ENCODE measurements at regions not wholly inside any gene's neighbourhood (a gene's known extent, or its start where the extent isn't known, plus 50 kb on each side); places are given as distances from the start of the nearest gene placed in this dataset.

DNA sequence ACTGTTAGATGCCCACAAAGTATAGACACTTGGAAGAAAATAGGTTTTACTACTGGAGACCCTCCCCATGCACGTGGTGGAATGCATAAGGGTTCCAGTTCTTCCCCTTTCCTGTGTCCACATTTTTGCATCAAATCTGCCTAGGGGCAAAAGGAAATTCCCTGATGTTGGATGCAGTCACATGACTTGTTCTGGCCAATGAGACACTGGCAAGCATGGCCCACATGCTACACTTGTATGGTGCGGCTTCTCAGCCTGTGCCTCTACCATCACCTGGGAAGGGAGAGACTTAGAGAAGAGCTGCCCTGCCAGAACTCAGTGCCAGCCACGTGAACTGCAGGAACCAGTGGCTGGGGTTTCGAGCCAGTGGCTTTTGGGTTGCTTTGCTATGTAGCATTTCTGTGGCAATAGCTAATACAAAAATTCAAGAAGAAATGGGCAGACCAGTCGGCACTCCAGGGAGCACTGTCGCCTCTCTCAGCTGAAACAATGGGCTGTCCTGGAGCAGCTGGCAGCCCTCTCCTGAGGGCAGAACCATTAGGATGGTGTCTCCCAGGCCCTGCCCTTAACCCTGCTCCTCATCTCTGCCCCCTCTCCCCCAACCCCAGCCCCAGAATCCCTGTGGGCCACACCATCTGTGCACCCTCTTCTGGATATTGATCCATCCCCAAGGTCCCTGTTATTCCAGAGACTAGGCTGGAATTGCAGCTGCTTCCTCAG, 634.0 kb downstream of the UQCRFS1 start:
- TF ChIP-seq POLR2A (IDR thresholded peaks at IDR 0.05; ENCODE audit: extremely low read depth, insufficient read length): no peak
- TF ChIP-seq, protein P1, sequence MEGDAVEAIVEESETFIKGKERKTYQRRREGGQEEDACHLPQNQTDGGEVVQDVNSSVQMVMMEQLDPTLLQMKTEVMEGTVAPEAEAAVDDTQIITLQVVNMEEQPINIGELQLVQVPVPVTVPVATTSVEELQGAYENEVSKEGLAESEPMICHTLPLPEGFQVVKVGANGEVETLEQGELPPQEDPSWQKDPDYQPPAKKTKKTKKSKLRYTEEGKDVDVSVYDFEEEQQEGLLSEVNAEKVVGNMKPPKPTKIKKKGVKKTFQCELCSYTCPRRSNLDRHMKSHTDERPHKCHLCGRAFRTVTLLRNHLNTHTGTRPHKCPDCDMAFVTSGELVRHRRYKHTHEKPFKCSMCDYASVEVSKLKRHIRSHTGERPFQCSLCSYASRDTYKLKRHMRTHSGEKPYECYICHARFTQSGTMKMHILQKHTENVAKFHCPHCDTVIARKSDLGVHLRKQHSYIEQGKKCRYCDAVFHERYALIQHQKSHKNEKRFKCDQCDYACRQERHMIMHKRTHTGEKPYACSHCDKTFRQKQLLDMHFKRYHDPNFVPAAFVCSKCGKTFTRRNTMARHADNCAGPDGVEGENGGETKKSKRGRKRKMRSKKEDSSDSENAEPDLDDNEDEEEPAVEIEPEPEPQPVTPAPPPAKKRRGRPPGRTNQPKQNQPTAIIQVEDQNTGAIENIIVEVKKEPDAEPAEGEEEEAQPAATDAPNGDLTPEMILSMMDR (IDR thresholded peaks at IDR 0.05; ENCODE audit: low read depth, low read length): no peak
